HG02798 (cell line): ENCODE measurements at regions not wholly inside any gene's neighbourhood (a gene's known extent, or its start where the extent isn't known, plus 50 kb on each side); places are given as distances from the start of the nearest gene placed in this dataset.

Experiments
- ATAC-seq: cut with Tn5 transposase; IDR thresholded peaks from one replicate; pipeline ENCODE4 v1.9.1; 2021; ENCODE audit warnings: mild to moderate bottlenecking; ENCODE audit not compliant: unreplicated experiment, poor library complexity

- ATAC-seq, result no peak
Measured at GRCh38 chr2:53303012-53303578, 464.5 kb upstream of the CHAC2 start.

- no peak for ATAC-seq
Measured at GRCh38 chr2:53302455-53302854, 465.1 kb upstream of the CHAC2 start.

GRCh38 chr2:53289309-53290006 lies 478.1 kb upstream of the CHAC2 start:
- no peak for ATAC-seq

- ATAC-seq, result no peak
Measured at GRCh38 chr2:53286345-53286744, 481.3 kb upstream of the CHAC2 start.

- no peak for ATAC-seq
Measured at GRCh38 chr2:53275743-53276142, 491.9 kb upstream of the CHAC2 start.

DNA sequence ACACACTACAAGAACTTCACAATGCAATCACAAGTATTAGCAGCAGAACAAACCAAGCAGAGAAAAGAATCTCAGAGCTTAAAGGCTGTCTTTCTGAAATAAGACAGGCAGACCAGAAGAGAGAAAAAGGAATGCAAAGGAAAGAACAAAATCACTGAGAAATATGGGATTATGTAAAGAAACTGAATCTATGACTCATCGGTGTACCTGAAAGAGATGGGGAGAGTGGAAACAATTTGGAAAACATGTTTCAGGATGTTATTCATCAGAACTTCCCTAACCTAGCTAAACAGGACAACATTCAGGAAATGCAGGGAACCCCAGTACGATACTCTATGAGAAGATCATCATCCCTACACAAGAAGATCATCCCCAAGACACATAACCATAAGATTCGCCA lies 499.0 kb upstream of the CHAC2 start:
- ATAC-seq, result no peak

DNA sequence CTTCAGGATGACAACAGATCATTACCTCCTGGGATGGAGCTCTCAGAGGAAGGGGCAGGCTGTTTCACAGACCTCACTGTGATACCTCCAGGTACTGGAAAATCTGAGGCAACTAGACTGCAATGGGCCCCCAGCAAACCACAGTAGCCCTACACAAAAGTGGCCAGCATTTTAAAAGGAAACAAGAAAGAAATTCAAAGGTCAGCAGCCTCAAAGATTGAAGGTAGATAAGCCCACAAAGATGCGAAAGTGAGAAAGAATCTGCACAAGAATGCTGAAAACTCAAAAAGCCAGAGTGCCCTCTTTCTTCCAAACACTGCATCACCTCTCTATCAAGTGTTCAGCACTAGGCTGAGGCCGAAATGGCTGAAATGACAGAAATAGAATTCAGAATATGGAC lies 499.5 kb upstream of the CHAC2 start:
- ATAC-seq, result no peak

DNA sequence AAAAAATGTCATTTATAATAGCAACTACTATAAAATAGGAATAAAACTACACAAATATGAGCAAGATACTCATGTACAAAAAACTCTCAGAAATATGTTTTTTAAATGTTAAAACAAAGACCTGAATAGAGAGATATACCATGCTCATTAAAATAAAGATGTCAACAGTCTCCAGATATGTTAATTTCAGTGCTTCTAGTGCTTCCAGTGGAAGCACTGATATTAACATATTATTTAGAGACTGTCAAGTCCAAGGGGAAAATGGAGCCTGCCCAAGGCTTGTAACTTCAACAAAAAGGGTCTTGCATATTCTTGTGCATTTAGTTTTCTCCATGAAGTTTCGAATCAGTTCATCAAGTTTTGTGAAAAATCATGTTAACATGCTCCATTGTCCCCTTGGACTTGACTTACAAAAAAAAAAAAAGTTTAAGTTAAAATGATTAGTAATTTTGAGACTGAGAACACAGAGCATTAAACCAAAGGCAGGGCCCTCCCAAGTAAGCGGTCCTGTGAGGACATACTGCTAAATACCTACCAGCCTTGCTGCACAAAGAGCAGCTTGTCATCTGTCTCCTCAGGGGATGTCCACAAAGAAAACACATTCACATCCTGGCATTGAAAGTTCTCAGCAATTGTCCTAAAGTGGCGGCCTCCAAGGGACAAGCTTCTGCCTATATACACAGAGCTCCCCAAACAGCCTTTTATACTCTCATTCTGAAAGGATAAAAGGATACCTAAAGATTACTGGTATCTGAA lies 501.9 kb upstream of the CHAC2 start:
- ATAC-seq, result no peak

DNA sequence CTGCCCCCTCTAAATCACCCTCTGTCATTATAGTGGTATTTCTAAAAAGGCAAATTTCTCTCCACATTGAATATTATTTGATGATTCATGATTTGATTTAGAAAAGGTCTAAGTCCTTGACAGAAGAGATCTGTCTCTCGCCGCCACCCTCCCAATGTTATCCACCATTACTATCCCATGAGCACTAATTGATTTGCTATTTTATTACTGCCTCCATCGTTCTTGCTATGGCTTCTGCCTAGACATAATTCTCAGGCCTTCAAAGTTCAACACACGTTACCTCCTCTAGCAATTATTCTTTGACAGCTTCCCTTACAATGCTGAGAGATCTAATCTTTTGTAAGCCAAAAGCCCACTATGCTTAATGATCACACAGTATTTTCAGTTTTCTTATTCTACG lies 507.0 kb upstream of the CHAC2 start:
- no peak for ATAC-seq

DNA sequence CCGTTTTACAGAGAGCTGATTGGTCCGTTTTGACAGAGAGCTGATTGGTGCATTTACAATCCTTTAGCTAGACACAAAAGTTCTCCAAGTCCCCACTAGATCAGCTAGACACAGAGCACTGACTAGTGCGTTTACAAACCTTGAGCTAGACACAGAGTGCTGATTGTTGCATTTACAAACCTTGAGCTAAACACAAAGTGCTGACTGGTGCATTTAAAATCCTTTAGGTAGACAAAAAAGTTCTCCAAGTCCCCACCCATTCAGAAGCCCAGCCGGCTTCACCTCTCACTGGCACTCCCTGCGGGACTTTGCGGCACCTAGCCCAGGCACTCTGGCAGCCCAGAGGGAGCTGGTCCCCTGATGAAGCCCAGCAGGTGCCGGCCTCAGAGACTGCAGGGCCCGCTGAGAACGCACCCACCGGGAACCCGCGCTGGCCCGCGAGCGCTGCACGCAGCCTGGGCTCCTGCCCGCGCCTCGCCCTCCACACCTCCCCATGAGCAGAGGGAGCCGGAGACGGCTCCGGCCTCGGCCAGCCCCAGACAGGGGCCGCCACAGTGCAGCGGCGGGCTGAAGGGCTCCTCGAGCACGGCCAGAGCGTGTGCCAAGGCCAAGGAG lies 508.1 kb upstream of the CHAC2 start:
- ATAC-seq, result no peak

GRCh38 chr2:53257287-53257686 lies 510.3 kb upstream of the CHAC2 start:
- no peak for ATAC-seq

GRCh38 chr2:53253244-53253643 lies 514.4 kb upstream of the CHAC2 start:
- ATAC-seq, result no peak

DNA sequence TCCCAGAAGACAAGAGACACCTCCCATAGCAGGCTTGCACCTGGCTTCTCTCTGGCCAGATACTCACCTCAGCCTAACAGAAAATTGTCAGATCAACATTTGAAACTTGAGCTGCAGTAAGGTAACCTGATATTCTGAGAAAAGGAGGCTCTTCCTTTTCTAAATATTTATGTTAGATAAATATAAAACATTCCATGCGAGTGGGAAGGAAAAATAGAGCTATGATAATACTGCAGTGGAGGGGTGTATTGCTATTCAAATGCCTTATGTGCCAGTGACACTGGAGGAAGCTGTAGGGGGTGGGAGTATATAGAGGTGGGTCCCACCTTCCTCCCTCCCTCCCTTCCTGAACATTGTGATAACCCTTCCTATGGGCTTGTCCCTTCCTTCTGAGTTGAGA lies 515.5 kb upstream of the CHAC2 start:
- no peak for ATAC-seq

DNA sequence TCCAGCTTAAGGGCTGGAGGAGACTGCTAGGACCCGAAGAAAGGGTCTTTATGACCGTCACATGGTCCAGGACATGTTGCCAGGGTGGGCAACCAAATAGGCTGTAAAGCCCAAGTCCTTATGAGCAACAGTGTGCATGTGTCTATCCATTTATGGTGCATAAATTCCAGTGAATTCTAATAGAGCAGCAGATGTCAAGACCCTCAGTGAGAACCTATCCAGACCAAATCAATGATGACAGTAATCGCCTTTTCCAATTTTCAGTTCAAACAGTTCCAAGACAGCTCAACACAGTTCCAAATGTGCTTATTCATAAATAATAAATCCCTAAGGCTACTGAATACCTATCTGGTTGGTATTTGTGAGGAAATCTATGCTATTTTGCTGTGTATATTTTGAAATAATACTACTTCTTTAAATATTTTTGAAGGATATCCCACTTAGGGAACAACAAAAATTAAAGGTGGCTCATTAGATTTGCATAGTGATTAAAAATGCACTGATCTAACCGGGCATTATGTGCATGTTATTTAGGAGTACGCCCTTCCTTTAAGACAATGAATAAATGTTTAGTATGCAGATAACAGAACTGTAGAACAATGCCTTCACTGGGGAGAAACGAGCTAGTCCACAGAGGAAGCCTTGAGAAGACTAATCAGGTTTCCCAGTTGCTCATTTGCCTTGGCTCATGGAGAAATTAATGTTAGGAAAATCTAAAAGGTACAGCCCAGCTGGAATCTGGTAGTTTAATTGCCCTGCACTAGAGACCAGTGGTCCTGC lies 519.5 kb upstream of the CHAC2 start:
- no peak for ATAC-seq

DNA sequence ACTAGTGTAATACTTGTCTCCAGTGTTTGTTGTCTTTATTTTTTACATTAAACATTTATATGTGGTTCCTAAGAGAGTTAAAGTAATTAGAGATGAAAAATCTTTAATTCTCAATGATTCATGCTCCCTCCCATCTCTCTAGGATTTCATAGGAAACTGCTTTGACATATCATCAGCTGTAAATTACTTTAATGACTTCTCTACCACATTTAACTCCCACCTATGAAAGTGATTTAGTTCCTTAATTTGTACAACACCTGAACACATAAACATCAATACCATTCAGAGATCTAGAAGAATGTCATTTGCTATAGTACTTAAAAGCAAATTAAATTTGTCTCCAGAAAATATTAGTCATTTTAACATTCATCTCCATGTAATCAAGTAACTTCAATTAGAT lies 524.2 kb upstream of the CHAC2 start:
- no peak for ATAC-seq

DNA sequence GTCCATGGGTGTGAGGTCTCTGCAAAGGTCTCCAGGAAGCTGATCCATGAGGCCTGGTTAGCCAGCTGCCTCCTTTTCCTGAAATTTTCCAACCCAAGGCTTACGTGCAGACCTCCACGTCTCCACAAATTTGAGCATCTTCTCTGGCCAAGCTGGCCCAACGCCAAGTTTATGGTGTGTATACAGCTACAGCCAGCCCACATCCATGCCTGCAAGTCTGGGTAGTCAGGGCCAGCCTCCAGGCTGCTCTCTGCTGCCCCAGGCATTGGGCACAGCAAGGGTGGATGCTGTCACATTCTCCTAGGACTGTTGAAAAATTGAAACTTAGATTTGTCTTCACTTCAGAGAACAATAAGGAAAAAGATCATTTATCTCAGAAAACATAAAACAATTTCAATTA lies 525.5 kb upstream of the CHAC2 start:
- no peak for ATAC-seq

- ATAC-seq, result no peak
Measured at GRCh38 chr2:53235836-53236582, 531.6 kb upstream of the CHAC2 start.

- ATAC-seq, result no peak
Measured at GRCh38 chr2:53234548-53234903, 533.1 kb upstream of the CHAC2 start.

DNA sequence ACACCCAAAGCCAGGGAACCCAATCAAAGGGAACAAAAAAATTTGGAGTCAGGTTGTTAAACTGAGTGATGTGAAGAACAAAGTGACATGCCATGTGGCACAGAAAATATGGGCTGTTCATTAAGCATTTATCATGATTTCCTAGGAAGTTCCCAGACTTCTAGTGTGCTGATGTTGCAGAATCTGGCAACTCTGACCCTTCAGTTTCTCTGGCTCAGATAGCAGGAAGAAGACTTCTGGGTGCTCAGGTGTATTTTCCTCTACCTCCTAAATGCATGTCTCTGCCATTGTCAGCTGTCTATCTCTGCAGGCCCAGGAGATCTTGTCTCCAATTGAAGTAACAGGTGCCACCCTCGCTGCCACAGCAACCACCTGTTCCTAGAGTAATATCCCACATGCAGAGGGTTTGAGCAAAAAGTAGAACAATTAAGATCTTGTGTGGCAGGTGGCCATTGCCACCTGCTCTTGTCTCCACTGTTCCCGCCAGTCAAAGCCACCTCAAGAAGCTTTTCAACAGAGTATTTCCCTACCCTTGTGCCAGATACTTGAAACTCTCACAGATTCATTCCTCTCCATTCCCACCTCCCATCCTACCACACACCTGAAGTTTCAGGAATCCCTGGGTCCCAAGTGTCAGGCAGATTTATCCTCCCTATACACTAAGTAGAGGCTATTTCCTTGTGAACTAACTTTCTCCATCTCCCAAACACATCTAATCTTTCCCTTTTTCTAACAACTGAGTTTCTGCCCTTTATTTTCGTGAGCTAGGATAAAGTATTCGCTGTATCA lies 533.7 kb upstream of the CHAC2 start:
- no peak for ATAC-seq
